ENCODE measurements at regions not wholly inside any gene's neighbourhood (a gene's known extent, or its start where the extent isn't known, plus 50 kb on each side); places are given as distances from the start of the nearest gene placed in this dataset.

DNA sequence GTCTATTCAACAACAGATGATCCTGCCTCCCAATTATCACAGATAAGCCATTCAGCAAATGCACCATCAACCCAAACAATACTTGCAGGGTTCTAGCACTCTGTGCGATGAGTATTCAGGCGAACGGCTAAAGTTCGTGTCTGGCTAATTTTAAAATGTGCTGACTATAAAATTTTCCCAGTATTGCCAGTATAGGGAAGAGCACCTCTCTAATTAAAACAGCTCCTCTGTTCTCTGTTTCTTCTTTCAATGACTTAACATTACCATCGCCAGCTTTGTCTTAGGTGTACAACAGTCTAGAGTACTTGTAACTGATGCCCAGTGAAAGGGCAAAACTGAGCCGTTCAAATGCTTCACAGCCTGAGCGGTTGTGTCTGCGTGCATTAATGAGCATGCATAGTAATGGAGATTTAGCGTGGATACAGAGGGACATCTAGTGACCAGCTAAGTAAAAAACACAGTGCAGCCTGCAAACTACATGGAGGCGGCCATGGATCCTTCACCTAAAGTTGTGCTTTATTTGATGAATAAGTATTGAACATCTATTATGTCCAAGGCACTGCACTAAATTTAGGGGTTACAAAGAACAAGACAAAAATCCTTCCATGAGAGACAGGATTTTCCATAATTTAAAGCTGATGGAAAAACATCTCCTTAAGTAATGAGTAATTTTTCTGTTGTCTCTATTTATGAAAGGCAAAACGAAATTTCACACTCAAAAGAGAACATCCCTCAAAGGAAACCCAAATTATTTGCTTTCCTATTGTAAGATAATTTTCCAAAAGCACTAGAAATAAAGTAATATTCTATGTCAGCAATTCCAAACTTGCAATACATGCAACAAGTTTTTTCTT lies 120.0 kb downstream of the SETD4 start:
- ChIA-PET CTCF (interaction anchor here (0.6 to 2.0 kb wide), 19 partner anchors 8 to 1407 kb away, joined by 3 to 8 read pairs (median 3); no protein-coding TSS in a partner anchor), POLR2A (interaction anchor here (0.9 to 1.0 kb wide), 2 partner anchors 60 to 1127 kb away, joined by 3 to 5 read pairs; no protein-coding TSS in a partner anchor)
- intact Hi-C loops (cut with micrococcal nuclease): loop anchor here (1.0 to 2.0 kb wide), 6 partner anchors 88 to 1248 kb away; no protein-coding TSS in a partner anchor
- Mint-ChIP-seq H3K27ac (ENCODE audit: low read depth, unreplicated experiment) (no peak overlapping the region), H3K36me3 (ENCODE audit: insufficient read depth, unreplicated experiment) (no peaks in the 10 kb centered on the region), H3K4me1 (ENCODE audit: insufficient read depth, unreplicated experiment) (no peaks in the 10 kb centered on the region), H3K4me3 (ENCODE audit: unreplicated experiment) (no peak overlapping the region), H3K9me3 (ENCODE audit: unreplicated experiment) (no peaks in the 10 kb centered on the region), H3K27me3 (ENCODE audit: insufficient read depth, unreplicated experiment) (no peaks in the 10 kb centered on the region)
- TF ChIP-seq, protein P1, sequence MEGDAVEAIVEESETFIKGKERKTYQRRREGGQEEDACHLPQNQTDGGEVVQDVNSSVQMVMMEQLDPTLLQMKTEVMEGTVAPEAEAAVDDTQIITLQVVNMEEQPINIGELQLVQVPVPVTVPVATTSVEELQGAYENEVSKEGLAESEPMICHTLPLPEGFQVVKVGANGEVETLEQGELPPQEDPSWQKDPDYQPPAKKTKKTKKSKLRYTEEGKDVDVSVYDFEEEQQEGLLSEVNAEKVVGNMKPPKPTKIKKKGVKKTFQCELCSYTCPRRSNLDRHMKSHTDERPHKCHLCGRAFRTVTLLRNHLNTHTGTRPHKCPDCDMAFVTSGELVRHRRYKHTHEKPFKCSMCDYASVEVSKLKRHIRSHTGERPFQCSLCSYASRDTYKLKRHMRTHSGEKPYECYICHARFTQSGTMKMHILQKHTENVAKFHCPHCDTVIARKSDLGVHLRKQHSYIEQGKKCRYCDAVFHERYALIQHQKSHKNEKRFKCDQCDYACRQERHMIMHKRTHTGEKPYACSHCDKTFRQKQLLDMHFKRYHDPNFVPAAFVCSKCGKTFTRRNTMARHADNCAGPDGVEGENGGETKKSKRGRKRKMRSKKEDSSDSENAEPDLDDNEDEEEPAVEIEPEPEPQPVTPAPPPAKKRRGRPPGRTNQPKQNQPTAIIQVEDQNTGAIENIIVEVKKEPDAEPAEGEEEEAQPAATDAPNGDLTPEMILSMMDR (IDR thresholded peaks at IDR 0.05; ENCODE audit: unreplicated experiment): peak; percentile 66
- no TSS peak for BruUV-seq (replicated peaks)
- peak; percentile 74 for DNase-seq (ENCODE audit: unreplicated experiment)

DNA sequence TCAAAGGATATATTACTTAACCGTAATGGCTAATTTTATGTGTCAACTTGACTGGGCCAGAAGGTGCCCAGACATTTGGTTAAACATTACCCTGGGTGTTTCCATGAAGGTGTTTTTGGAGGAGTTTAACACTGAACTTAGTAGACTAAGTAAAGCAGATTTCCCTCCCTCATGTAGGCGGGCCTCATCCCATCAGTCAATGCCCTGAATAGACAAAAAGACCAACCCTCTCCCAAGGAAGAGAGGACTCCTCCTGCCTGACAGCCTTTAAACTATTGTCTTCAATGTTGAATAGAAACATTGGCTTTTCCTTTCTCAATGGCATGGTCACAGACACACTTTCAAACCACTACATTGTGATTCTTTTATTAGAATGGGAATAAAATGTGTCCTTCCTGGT lies 121.9 kb downstream of the SETD4 start:
- Mint-ChIP-seq H3K9me3 (ENCODE audit: unreplicated experiment) (no peaks in the 10 kb centered on the region), H3K4me1 (ENCODE audit: insufficient read depth, unreplicated experiment) (no peaks in the 10 kb centered on the region), H3K27ac (ENCODE audit: low read depth, unreplicated experiment) (no peak overlapping the region), H3K4me3 (ENCODE audit: unreplicated experiment) (no peak overlapping the region), H3K36me3 (ENCODE audit: insufficient read depth, unreplicated experiment) (no peaks in the 10 kb centered on the region), H3K27me3 (ENCODE audit: insufficient read depth, unreplicated experiment) (no peaks in the 10 kb centered on the region)
- TF ChIP-seq, protein P1 (IDR thresholded peaks at IDR 0.05; ENCODE audit: unreplicated experiment): no peak
- DNase-seq (ENCODE audit: unreplicated experiment): no peak
- BruUV-seq (replicated peaks): no TSS peak
- intact Hi-C loops (cut with micrococcal nuclease): no loop called here
- POLR2A ChIA-PET: no interaction called here
- CTCF ChIA-PET: interaction anchor here (0.6 kb wide), 1 partner anchor 118 kb away, joined by 3 read pairs; no protein-coding TSS in a partner anchor

DNA sequence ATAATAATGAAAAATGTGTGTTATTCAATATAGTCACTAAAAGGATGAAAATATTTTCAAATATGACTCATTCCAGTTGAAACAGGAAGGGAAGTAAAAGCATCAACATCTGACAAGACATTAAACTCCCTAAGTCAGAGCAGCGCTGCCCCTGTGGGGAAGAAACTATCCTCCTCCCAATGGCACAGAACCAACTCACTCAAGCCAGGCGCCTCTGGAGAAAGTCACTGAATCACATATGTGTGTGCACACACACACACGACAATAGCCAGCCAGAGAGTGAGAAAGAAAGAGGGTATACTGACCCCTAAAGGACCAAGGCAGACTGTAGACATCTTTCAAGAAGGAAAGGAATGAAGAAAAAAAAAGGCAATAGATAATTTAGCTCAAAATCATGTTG lies 126.9 kb downstream of the SETD4 start:
- ChIA-PET CTCF (interaction anchor here (0.7 to 3.3 kb wide), 3 partner anchors 8 to 1170 kb away, joined by 4 to 7 read pairs (median 6); no protein-coding TSS in a partner anchor), POLR2A (interaction anchor here (0.7 to 1.3 kb wide), 5 partner anchors 534 to 1281 kb away, joined by 3 to 4 read pairs (median 4); no protein-coding TSS in a partner anchor)
- no peaks in the 10 kb centered on the region for H3K9me3 Mint-ChIP-seq (ENCODE audit: unreplicated experiment)
- H3K36me3 Mint-ChIP-seq (ENCODE audit: insufficient read depth, unreplicated experiment): no peaks in the 10 kb centered on the region
- H3K27ac Mint-ChIP-seq (ENCODE audit: low read depth, unreplicated experiment): no peak overlapping the region
- intact Hi-C loops (cut with micrococcal nuclease): loop anchor here (5.0 kb wide), 1 partner anchor 46 kb away; no protein-coding TSS in a partner anchor
- BruUV-seq (replicated peaks): no TSS peak
- no peaks in the 10 kb centered on the region for H3K4me1 Mint-ChIP-seq (ENCODE audit: insufficient read depth, unreplicated experiment)
- TF ChIP-seq, protein P1 (IDR thresholded peaks at IDR 0.05; ENCODE audit: unreplicated experiment): no peak
- no peak overlapping the region for H3K4me3 Mint-ChIP-seq (ENCODE audit: unreplicated experiment)
- peak; percentile 80 for DNase-seq (ENCODE audit: unreplicated experiment)
- H3K27me3 Mint-ChIP-seq (ENCODE audit: insufficient read depth, unreplicated experiment): no peaks in the 10 kb centered on the region

DNA sequence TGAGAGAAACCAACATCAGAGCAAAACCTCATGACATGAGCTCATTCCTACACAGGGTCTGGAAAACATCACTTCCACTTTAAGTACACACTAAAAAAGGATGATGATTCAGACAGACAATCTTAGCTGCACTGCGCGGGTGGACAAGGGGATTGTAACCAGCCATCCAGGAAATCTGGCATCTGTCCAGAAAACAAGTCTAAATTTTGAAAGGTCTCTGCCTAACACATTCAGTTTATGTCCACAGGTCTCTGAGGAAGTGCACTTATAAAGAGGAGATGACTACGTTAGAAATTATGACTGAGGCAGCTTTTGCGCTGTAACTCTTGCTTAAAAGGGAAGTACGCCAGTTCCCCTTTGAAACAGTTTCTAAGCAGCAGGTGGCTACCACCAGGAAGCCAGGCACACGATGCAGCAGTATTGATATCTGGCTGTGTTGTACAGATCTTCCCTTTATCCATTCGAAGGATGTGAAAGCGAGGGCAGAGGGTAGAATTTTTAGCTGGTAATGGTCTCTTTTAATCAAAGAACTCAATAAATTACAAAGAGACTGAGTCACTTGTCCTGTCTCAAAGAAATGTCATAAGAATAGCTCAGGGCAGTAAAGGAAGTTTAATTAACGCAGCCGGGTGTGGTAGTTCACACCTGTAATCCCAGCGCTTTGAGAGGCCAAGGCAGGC lies 128.0 kb downstream of the SETD4 start:
- no peaks in the 10 kb centered on the region for H3K4me1 Mint-ChIP-seq (ENCODE audit: insufficient read depth, unreplicated experiment)
- intact Hi-C loops (cut with micrococcal nuclease): loop anchor here (5.0 kb wide), 1 partner anchor 45 kb away; no protein-coding TSS in a partner anchor
- H3K27me3 Mint-ChIP-seq (ENCODE audit: insufficient read depth, unreplicated experiment): no peaks in the 10 kb centered on the region
- no peaks in the 10 kb centered on the region for H3K36me3 Mint-ChIP-seq (ENCODE audit: insufficient read depth, unreplicated experiment)
- H3K27ac Mint-ChIP-seq (ENCODE audit: low read depth, unreplicated experiment): no peak overlapping the region
- POLR2A ChIA-PET: interaction anchor here (0.6 to 1.3 kb wide), 7 partner anchors 340 to 1187 kb away, joined by 3 to 4 read pairs (median 3); no protein-coding TSS in a partner anchor
- TF ChIP-seq, protein P1 (IDR thresholded peaks at IDR 0.05; ENCODE audit: unreplicated experiment): no peak
- CTCF ChIA-PET: interaction anchor here (0.8 to 3.3 kb wide), 4 partner anchors 9 to 701 kb away, joined by 3 to 7 read pairs (median 4); no protein-coding TSS in a partner anchor
- DNase-seq (ENCODE audit: unreplicated experiment): peak; percentile 93
- H3K4me3 Mint-ChIP-seq (ENCODE audit: unreplicated experiment): no peak overlapping the region
- no TSS peak for BruUV-seq (replicated peaks)
- no peaks in the 10 kb centered on the region for H3K9me3 Mint-ChIP-seq (ENCODE audit: unreplicated experiment)

Measured in MCF 10A (cell line).